ENCODE measurements at regions not wholly inside any gene's neighbourhood (a gene's known extent, or its start where the extent isn't known, plus 50 kb on each side); places are given as distances from the start of the nearest gene placed in this dataset.

DNA sequence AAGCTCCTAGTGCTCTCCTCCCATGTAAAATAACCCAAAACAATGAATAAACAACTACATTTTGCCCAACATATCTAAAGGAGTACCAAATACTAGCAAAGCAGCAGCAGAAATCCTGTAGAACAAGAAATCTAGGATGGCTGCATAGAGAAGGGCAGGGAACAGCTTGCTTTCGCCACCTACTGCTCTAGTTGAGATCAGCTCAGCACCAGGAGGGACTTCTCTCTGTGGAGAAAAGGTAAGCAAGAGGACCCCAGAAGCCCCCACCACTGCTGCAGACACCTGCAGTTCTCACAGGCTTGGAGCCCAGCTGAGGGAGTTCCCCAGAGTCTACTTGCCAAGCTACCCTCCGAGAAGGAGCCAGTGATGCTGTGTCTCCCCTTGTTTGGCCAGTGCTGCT lies 243.0 kb upstream of the CHST9 start:
- peaks cover 8% of the 10 kb centered on the region for H3K9me3 Mint-ChIP-seq (ENCODE audit: low read depth)
- no peak overlapping the region for H3K27ac Mint-ChIP-seq
- no peak overlapping the region for H3K4me3 Mint-ChIP-seq (ENCODE audit: low read depth)
- DNase-seq (ENCODE audit: low spot score, unreplicated experiment) = no peak
- TF ChIP-seq, protein P1, sequence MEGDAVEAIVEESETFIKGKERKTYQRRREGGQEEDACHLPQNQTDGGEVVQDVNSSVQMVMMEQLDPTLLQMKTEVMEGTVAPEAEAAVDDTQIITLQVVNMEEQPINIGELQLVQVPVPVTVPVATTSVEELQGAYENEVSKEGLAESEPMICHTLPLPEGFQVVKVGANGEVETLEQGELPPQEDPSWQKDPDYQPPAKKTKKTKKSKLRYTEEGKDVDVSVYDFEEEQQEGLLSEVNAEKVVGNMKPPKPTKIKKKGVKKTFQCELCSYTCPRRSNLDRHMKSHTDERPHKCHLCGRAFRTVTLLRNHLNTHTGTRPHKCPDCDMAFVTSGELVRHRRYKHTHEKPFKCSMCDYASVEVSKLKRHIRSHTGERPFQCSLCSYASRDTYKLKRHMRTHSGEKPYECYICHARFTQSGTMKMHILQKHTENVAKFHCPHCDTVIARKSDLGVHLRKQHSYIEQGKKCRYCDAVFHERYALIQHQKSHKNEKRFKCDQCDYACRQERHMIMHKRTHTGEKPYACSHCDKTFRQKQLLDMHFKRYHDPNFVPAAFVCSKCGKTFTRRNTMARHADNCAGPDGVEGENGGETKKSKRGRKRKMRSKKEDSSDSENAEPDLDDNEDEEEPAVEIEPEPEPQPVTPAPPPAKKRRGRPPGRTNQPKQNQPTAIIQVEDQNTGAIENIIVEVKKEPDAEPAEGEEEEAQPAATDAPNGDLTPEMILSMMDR (IDR thresholded peaks at IDR 0.05; ENCODE audit: unreplicated experiment) = peak; percentile 12
- H3K27me3 Mint-ChIP-seq = peaks cover 13% of the 10 kb centered on the region
- peaks cover 13% of the 10 kb centered on the region for H3K4me1 Mint-ChIP-seq (ENCODE audit: low read depth)
- no peaks in the 10 kb centered on the region for H3K36me3 Mint-ChIP-seq (ENCODE audit: insufficient read depth)

GRCh38 chr18:27423581-27423980 lies 238.5 kb upstream of the CHST9 start:
- Mint-ChIP-seq H3K27me3 (peaks cover 21% of the 10 kb centered on the region), H3K4me3 (ENCODE audit: low read depth) (no peak overlapping the region), H3K4me1 (ENCODE audit: low read depth) (peaks cover 13% of the 10 kb centered on the region), H3K27ac (no peak overlapping the region), H3K9me3 (ENCODE audit: low read depth) (no peaks in the 10 kb centered on the region), H3K36me3 (ENCODE audit: insufficient read depth) (no peaks in the 10 kb centered on the region)
- TF ChIP-seq, protein P1 (IDR thresholded peaks at IDR 0.05; ENCODE audit: unreplicated experiment) = no peak
- DNase-seq (ENCODE audit: low spot score, unreplicated experiment) = no peak

DNA sequence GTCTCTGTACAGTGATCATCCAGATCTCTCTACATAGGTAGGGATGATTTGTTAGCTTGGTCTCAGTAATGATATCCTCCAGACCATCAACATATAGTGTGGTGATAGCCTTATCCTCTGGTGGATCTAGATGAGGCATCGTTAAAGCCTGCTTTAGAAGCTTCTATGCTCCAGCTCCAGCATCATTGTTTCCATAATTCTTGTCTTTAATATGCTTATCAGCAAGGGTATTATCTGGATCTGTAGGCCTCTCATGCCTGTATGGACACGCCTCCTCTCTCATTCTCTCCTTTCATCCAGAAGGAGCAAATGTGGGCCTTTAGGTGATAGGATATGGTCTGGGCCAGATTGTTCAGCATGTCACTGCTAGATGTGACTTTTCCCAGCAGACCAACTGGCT lies 234.5 kb upstream of the CHST9 start:
- Mint-ChIP-seq H3K4me3 (ENCODE audit: low read depth) (no peak overlapping the region), H3K36me3 (ENCODE audit: insufficient read depth) (no peaks in the 10 kb centered on the region), H3K27me3 (peaks cover 18% of the 10 kb centered on the region), H3K27ac (no peak overlapping the region), H3K4me1 (ENCODE audit: low read depth) (peaks cover 3% of the 10 kb centered on the region), H3K9me3 (ENCODE audit: low read depth) (no peaks in the 10 kb centered on the region)
- DNase-seq (ENCODE audit: low spot score, unreplicated experiment) = no peak
- TF ChIP-seq, protein P1 (IDR thresholded peaks at IDR 0.05; ENCODE audit: unreplicated experiment) = no peak

- H3K36me3 Mint-ChIP-seq (ENCODE audit: insufficient read depth) = no peaks in the 10 kb centered on the region
- H3K9me3 Mint-ChIP-seq (ENCODE audit: low read depth) = peaks cover 8% of the 10 kb centered on the region
- peaks cover 3% of the 10 kb centered on the region for H3K27me3 Mint-ChIP-seq
- no peak for DNase-seq (ENCODE audit: low spot score, unreplicated experiment)
- peaks cover 12% of the 10 kb centered on the region for H3K4me1 Mint-ChIP-seq (ENCODE audit: low read depth)
- no peak overlapping the region for H3K4me3 Mint-ChIP-seq (ENCODE audit: low read depth)
- no peak overlapping the region for H3K27ac Mint-ChIP-seq
- TF ChIP-seq, protein P1 (IDR thresholded peaks at IDR 0.05; ENCODE audit: unreplicated experiment) = no peak
Measured at GRCh38 chr18:27415495-27415894, 230.4 kb upstream of the CHST9 start.

- no peaks in the 10 kb centered on the region for H3K36me3 Mint-ChIP-seq (ENCODE audit: insufficient read depth)
- peaks cover 8% of the 10 kb centered on the region for H3K9me3 Mint-ChIP-seq (ENCODE audit: low read depth)
- no peak for DNase-seq (ENCODE audit: low spot score, unreplicated experiment)
- H3K27me3 Mint-ChIP-seq = no peaks in the 10 kb centered on the region
- TF ChIP-seq, protein P1 (IDR thresholded peaks at IDR 0.05; ENCODE audit: unreplicated experiment) = no peak
- no peak overlapping the region for H3K27ac Mint-ChIP-seq
- H3K4me1 Mint-ChIP-seq (ENCODE audit: low read depth) = peaks cover 12% of the 10 kb centered on the region
- no peak overlapping the region for H3K4me3 Mint-ChIP-seq (ENCODE audit: low read depth)
Measured at GRCh38 chr18:27414682-27415081, 229.6 kb upstream of the CHST9 start.
